NCI-H774 (cell line): ENCODE measurements at regions not wholly inside any gene's neighbourhood (a gene's known extent, or its start where the extent isn't known, plus 50 kb on each side); places are given as distances from the start of the nearest gene placed in this dataset.

Experiments
- DNase-seq: peaks from one replicate; lab custom pipeline; 2025; lab: John Stamatoyannopoulos, UW

DNA sequence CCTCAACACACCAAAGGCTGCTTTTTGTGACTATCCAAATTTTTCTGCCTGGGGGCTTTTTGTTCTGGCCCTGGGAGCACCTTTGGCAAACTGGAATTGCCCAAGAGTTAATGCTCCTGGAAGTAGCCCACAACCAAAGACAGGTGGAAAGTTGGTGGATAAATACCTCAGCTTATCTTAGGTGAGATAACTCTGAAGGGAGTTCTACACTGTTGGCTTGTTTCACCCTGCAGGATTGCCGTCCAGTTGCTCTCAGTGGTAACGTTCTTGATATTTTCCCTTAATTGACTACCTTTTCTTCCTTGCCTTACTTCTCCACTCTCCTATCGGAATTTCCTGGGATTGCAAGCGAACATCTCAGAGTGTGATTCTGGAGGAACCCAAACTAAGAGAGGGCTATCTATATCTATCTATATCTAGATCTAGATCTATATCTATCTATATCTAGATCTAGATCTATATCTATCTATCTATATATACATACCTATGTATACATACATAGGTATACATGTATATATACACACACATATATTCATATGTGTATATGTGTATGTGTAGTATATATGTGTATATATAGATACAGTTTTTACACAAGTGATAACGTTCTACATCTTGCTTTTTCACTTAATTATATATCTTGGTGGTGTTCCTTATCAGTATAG lies 82.6 kb upstream of the DHX15 start:
- DNase-seq = no peak

DNA sequence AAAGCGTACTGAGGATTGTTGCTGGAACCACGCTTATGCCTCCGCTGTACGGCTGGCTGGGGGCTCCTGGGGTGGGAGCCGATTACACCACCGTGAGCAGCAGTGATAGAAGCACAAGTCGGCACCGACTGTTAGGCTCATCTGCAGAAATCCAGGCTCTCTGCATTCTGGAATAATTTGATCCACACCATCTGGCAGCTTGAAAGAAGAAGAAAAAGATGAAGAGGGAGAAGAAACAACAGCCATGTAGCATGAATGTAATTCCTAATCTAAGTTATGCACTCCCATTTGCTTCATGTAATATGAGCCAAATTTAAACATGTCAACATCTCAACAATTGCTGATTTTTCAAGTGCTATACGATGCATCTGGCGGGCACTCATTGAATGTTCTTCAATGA lies 84.6 kb upstream of the DHX15 start:
- DNase-seq = no peak

DNA sequence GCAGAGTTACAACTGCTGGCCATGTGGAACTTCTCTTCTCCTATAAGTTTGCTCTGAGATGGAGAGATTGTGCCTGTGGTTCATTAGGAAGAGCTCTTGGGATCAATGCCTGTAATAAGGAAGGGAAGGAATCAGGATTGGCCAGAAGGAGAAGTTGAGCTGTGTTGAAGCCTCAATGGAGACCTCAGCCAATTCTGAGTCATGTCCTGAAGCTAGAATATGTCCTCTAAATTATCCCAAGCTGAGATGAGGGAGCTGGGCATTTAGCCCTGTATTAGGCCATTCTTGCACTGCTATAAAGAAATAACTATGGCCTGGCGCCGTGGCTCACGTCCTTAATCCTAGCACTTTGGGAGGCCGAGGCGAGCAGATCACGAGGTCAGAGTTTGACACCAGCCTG lies 85.4 kb upstream of the DHX15 start:
- DNase-seq = no peak

DNA sequence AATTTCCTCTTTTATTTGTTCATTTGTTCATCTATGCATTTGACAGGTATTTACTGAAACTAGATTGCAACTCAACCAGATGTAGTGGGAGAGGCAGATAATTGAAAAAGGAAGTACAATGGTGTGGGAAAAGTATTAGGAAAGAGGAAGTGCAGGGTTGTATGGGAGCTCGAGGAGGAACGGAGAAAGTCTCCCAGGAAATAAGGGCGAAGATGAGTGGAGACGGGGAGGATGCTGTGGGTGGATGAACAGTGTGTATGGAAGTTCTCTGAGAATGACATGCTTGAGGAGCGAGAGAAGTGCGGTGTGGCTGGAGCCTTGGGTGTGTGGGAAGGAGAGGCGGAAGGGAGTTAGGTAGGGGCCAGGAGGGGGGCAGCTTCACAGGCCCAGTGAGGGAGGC lies 87.5 kb upstream of the DHX15 start:
- DNase-seq = no peak

DNA sequence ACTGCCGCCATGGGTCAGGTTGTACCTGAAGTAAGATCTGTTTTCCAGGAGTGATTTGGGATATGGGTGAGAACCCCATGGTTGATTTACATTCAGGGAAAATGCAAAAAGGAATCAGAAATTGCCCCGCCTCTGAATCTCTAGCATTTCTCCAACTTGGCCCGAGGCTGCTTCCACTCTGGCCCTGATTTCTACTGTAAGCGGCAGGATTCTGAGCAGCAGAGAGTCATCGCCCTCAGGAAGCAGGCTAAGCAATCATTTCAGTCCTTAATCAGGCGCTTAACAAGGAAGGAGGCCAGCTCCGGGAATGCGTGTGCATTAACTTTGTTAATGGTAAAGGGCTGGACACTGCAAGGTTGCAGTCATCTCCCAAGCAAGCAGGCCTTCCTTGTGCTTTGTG lies 88.5 kb upstream of the DHX15 start:
- DNase-seq = no peak

DNA sequence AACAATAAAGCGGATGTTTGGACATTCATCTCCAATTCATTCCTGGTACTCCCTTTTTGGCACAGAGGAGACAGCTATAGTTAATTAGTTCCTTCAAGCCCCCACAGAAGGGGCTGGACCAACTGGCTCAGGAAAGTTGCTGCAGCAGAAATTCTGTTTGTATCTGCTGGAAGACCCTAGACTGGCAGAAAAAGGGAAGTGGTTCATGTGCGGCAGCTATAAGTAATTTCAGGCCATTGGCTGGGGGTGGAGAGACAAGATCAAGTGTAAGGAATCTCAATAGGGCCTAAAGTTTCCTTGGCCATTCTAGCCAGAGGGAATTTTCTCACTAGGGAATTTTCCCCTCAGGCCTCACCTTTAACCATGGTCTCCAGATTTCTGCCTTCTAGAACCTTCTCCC lies 89.9 kb upstream of the DHX15 start:
- DNase-seq = no peak

DNA sequence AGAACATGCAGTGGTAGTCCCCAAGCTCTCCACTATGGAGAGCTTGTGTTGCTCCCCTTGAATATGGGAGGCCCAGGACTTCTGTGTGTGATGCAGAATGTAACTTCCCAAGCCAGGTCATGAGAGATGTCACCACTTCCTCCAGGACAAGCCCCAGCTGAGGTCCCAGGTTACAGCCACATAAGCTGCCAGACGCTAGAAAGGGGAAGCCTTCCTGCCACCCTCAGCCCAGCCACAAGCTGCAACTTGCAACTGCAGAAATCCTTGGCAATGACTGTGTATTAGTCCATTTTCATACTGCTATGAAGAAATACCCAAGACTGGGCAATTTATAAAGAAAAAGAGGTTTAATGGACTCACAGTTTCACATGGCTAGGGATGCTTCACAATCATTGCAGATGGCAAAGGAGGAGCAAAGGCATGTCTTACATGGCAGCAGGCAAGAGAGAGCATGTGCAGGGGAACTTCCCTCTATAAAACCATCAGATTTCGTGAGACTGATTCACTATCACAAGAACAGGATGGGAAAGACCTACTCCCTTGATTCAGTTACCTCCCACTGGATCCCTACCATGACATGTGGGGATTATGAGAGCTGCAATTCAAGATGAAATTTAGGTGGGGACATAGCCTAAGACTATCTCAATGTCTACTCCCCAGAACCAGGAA lies 91.5 kb upstream of the DHX15 start:
- no peak for DNase-seq

DNA sequence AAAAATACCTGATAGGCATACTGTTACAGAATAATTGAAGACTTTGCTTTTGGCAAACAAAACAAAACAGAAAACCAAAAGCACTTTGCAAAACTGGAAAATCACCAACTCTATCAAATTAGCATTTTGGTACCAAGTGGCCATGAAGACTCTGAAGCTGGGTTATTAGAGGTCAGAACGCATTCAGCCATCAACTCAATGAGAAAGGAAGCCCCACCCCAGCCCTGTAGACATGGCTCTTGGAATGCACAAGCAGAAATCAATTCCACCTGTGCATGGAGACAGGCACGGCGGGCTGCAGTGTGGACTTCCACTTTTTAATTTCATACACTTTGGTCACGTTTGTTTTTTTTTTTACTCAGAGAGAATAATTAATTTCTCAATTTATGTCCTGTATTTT lies 93.6 kb upstream of the DHX15 start:
- DNase-seq = no peak

DNA sequence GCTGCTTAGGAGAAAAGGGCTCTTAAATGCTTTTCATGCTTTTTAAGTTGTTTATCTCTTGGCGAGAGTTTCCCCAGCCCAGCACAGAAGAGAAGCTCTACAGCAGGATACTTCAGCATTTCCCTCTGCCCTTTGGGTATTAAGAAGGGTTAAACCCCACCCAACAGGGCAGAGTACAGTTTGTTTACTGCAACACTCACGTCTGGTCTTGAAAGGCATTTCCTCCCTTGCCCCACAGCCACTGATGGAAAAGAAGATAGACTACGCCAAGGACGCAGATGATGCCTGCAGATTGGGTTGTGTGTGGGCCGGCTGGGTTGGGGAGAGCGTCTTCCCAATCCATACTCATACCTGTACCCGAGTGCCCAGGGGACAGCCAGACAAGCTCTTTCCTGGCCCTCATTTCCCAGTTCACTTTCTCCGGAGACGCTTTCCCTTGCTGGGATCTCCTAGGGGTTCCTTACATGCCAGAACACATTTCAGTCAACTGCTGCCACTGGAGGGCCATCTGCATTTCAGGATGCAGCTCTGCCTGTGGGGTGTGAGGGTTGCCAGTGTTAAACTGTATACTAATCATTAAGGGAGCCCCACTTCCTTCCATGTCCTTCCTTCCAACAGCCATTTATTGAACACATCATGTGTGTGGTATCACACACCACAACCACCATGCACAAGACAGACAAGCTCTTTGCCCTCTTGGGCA lies 96.5 kb upstream of the DHX15 start:
- no peak for DNase-seq

DNA sequence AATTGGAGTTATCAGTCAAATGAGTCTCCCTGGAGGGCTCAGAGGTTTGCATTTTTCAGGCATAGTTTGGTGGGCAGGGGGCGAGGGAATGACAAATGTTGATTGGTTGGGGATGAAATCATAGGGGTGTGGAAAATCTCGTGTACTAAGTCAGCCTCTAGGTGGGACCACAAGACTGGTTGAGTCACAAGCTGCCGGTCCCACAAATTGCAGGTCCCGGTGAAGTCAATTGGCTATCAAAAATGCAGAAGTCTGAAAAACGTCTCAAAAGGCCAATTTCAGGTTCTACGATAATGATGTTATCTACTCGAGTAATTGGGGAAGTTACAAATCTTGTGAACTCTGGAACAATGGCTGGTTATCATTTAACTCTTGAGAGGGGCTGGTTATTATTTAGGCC lies 98.8 kb upstream of the DHX15 start:
- DNase-seq = no peak

DNA sequence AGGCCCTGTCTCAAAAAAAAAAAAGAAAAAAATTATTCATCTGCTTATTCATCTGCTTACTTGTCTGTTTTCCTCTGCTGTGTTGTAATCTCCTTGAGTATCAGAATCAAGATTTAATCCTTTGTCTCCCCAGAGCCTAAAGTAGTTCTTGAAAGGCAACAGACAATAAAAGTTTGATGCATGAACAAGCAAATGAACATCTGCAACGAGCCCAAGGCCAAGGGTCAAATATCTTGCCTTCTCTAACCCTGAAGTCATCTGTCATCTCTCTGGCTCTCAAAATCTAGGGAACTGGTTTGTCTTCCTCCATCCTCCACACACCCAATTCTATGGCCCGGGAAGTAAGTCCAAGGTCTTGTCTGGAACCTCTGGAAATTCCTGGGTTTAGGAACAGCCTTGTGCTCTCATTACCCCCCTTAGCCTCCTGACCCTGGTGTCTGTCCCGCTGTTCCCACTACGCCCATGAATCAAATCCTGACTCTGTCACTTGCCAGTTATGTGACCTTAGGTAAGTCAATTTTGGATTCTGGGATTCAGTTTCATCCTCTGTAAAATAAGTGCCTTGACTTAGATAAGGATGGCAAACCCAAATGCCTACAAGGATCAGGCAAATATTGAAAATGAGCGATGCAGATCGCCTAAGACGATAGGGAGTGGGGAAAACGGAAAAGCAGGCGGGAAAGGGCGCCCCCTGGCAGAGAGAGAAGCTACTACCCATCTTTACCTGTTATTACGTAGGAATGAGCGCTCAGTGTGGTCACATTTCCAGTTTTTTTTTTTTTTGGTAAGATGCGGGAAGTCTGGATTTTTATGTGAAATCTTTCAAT lies 102.7 kb upstream of the DHX15 start:
- peak; percentile 4 for DNase-seq

DNA sequence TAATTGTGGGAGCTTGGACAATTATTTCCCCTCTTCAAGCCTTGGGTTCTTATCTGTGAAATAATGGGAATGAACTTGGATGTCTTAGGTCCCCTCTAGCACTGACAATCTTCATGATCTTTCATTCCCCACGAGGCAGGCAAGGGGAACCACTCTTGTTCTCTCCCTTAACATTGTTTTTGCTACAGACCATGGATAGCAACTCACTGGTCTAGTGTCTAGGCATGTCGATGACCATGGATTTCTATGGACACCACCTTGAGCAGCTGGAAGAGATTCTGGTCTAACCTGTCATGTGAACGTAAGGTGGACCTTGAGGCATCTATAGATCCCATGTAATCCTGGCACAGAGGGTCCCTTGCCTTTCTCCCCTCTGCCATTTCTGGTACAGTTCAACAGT lies 104.1 kb upstream of the DHX15 start:
- no peak for DNase-seq

DNA sequence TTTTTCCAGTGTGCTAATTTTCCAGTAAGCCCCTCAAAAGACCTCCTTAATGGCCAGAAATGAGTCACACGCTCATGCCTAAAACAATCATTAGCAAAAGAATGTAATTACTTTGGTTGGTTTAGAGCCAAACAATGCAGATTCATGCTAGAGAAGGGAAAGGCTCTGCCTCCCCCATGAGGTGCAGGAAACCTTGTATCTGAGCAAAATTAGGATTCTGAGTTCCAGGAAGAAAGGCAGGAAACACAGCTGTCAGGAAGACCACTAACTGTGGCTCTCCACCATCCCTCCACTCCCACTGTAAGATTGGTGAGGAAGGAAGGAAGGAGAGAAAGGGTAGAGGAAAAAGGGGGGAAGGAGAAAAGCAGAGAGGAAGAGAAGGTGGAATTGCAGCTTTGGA lies 104.9 kb upstream of the DHX15 start:
- DNase-seq = no peak

DNA sequence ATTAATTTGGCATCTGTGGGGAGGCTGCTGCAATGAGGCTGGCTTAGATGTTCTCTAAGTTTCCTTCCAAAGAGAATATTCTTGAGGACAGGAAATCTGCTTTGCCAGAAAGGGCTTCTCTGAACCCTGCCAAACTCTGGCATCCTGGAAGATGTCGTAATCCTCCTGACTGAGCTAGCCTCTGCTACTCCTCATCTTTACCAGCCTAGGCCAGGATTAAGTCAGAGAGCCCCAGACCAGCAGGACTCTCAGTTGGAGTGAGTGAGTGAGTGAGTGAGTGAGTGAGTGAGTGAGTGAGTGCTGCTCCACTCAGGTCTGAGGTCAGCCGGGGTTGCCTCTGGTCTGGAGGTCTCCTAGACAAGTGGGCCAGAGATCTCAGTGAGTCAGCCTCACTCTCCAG lies 104.9 kb upstream of the SOD3 start:
- DNase-seq = no peak

DNA sequence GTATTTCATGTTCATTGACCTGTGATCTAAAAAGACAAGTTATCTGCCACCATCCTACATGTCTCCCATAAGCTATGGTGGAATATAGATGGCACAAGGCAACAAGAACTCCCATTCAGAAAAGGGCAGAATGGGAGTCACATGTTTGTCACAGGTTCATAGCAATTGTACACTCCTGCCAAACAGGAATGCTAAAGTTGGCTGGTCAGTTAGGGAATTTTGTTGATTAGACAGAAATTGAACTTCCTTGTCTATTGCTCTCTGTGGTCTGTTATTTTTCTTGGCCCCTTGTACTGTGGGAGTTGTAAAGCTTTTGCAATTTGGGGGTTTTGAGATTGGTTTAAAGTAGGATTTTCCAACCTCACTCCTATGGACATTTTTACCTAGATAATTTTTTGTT lies 101.7 kb upstream of the SOD3 start:
- no peak for DNase-seq

DNA sequence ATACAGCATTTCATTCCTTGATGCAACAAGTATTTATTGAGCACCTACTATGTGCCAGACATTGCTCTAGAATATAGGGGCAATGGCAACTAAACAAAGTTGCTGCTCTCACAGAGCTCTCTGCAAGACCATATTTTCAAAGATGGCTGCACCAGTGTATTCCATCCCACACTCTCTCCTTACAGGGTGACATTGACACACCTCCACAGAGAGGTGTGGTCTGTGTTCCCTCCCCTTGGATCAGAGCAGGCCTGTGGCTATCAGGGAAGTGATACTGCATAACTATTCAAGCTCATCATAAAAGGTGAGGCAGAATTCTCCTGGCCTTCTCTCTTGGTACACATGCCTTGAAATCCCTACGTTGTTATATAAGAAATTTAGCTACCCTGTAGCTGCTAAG lies 95.3 kb upstream of the SOD3 start:
- DNase-seq = no peak

DNA sequence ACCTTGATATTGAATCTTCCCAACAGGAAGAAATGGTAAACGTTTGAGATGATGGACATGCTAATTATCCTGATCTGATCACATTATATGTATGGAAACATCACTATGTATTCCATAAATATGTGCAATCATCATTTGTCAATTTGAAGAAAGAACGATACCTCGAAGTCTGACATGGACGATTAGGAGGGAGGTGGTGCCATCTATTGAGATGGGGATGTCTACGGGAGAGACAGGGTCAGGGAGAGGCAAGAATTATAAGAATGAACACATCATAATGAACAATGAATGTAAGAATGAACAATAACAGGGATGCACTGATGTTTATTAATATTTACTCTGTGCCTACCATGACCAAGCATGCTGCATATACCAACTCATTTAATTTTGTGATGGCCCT lies 93.7 kb upstream of the SOD3 start:
- DNase-seq = no peak

DNA sequence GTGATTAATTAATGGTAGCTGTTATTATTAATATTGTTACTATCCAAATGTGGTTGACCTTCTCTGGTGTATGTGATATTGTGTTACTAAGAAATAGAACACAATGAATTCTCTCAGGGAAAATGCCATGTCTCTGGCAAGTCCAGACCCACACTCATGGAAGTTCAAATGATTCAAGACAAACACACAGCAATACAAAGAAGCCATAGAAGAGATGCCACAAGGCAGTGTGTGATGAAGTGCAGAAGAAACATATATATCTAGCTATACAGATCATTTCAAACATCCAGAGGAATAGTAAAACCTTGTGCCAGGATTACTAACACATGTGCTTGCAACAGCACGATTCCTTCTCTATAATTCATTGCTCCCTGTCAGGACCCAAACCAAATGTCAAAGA lies 93.1 kb upstream of the SOD3 start:
- DNase-seq = no peak

DNA sequence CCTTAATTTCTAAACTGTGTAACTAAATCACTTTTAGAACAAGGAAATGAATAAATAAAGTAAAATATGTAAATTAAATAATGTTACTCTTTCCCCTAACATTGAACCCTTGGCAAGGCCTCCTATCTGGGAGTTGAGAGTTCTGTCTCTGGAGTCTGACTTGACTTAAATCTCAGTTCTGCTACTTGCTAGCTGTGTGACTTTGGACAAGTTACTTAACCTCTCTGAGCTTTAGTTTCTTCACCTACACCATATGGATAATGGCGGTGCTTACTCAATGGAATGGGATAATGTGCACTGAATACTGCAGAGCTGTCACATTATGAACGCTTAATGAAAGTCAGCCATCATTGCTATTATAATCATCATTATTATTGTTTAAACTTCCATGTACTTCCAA lies 92.1 kb upstream of the SOD3 start:
- DNase-seq = no peak

DNA sequence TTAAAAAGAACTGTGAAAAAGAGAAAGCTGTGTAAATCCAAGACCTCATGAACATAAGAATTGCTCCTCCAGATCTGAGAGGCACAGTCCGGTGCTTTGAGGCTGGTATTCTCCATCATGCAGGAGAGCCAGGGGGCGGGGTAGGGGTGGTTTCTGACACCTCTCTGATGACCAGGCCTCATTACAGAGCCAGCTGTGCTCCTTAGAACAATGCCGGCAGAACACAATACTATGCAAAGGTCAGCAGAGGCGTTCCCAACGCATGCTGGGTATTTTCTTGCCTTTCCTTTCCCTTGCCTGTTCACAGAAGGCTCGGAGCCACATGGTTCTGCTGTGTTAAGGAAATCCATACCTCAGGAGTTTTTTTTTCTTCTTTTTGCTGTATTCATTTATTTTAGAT lies 91.2 kb upstream of the SOD3 start:
- no peak for DNase-seq

DNA sequence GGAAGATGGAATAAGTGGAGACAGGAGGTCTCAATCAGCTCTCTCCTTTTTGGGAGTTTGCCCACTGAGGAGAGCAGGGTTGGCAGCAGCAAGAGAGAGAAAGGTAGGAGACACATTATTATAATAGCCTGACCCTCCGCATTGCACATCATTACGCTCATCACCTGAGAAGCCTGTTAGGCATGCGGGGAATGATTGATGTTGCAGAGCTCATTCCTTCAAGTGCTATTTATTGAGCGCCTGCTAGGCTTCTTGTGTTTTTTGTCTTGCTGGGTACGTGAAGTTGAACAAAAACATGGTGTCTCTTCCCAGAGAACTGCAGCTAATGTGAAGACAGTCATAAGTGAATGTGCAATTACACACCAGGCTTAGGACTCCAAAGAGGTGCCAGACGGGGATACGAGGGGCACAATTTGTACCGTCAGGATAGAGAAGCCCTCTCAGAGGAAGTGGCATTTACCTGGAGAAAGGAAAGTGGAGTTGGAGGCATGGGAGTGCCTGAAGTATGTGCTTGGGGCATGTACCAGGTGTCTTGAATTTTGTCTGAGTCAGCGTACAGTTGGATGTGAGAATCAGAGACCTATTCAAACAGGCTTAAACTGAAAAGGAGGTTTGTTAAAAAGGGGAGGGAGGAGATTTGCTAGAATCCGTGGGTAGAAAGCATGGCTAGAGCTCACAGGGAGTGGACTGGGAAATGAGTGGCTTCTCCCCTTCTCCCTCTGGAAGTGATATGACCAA lies 90.2 kb upstream of the SOD3 start:
- no peak for DNase-seq

DNA sequence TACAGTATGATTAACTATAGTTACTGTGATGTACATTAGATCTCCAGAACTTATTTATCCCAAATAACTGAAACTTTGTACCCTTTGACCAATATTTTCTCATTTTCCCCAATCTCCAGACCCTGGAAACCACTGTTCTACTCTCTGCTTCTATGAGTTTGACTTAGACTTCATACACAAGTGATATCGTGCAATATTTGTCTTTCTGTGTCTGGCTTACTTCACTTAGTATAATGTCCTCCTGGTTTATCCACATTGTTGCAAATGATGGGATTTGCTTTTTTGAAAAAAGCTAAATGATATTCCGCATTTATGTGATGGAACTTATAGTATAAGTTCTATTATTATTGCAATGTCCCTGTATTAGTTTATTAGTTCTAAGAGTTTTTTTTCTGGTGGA lies 81.8 kb upstream of the SOD3 start:
- no peak for DNase-seq
